ENCODE measurements at regions not wholly inside any gene's neighbourhood (a gene's known extent, or its start where the extent isn't known, plus 50 kb on each side); places are given as distances from the start of the nearest gene placed in this dataset.

DNA sequence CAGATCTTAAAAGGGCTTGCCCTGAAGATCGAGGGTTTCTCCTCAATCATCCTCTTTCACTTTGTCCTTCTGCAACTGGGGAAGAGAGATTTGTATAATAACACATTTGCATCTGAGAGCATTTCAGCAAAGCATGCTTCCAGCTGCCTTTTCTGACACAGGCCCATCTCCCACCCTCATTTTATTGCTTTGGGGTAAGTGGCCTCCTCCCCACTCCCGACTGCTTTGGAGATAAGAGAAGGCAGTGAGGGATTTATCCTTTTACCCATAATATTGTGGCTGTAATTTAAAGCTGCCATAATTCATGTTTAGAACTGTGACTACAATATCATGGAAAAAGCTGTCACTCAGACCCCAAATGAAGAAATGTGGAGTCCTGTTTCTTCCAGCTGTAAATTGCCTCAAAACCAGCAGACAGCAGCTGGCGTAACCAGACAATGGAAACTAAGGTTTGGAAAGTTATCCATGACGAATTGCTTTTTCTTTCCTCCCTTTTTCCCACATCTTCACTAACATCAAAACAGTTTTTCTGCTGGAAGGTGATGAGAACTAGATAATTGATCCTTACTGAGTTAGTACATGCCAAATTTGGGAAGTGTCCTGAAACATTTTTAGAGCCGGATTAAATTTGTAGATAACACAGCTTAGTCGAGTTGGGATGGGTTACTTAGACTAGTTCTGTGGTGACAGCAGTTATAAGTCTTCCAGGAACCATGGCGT is 104.2 kb upstream of the PFN2 start:
- TF ChIP-seq, protein P1, sequence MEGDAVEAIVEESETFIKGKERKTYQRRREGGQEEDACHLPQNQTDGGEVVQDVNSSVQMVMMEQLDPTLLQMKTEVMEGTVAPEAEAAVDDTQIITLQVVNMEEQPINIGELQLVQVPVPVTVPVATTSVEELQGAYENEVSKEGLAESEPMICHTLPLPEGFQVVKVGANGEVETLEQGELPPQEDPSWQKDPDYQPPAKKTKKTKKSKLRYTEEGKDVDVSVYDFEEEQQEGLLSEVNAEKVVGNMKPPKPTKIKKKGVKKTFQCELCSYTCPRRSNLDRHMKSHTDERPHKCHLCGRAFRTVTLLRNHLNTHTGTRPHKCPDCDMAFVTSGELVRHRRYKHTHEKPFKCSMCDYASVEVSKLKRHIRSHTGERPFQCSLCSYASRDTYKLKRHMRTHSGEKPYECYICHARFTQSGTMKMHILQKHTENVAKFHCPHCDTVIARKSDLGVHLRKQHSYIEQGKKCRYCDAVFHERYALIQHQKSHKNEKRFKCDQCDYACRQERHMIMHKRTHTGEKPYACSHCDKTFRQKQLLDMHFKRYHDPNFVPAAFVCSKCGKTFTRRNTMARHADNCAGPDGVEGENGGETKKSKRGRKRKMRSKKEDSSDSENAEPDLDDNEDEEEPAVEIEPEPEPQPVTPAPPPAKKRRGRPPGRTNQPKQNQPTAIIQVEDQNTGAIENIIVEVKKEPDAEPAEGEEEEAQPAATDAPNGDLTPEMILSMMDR (IDR thresholded peaks at IDR 0.05; ENCODE audit: control insufficient read depth, extremely low read depth, insufficient read depth) = no peak
- no peak overlapping the region for H3K4me3 ChIP-seq (ENCODE audit: low read depth, low read length)
- DNase-seq (ENCODE audit: low read depth) = no peak

DNA sequence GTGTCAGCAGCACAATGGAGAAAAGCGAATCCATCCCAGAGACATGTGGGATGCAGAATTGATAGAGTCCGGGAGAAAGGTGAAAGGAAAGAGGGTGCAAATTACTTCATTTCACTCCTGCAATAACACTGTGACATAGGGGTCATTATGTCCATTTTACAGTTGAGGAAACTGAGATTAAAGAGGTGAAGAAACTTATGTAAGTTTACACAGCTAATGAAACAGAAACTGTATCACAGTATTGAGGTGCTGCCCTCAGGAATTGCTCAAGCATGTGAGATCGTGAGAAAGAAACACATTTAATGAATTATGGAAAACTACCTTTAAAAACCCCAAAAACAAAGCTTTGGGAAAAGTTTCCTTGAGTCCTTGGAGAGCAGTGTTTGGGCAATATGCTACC is 103.6 kb upstream of the PFN2 start:
- TF ChIP-seq, protein P1 (IDR thresholded peaks at IDR 0.05; ENCODE audit: control insufficient read depth, extremely low read depth, insufficient read depth) = no peak
- H3K4me3 ChIP-seq (ENCODE audit: low read depth, low read length) = no peak overlapping the region

DNA sequence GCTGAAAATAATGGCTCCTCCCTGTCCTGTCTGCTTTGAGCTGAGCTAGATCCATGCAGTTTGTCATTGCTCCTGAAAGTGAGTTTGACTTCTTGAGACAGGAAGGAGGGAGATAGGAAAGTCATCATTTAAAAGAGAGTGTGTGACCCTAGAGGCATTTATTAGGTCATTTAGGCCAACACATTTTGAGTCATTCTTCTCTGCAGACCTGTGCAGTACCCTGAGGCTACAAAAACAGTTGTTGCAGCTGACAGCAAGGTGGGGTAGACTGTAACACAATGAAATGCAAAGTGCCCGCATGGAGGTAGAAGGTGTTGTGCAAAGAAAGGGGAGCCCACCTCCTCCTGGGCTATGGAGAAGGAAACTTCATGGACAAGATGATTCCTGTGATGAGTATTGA is 102.8 kb upstream of the PFN2 start:
- no peak for DNase-seq (ENCODE audit: low read depth)
- H3K4me3 ChIP-seq (ENCODE audit: low read depth, low read length) = no peak overlapping the region
- TF ChIP-seq, protein P1 (IDR thresholded peaks at IDR 0.05; ENCODE audit: control insufficient read depth, extremely low read depth, insufficient read depth) = no peak

More for the DNA sequence above, 103.6 kb upstream of the PFN2 start:
- DNase-seq (ENCODE audit: low read depth) = no peak

DNA sequence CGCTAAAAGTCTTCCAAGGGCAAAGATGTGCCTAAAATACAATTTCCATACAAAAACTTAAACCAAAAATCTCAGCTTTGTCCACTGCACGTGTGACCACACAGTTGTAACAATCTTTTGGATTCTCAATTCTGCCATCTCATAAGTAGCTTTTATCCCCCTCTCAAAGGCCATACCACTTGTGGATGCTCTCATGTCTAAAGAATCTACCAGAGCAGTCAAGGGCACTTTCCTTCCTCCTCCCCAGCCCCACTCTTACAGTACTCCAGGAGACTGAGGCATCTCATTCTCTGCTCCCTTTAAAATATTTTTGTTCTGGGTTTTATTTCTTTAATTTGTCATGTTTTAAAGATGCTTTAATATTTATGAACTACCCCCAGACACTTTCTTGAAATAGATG is 102.3 kb upstream of the PFN2 start:
- no peak for DNase-seq (ENCODE audit: low read depth)
- H3K4me3 ChIP-seq (ENCODE audit: low read depth, low read length) = no peak overlapping the region
- TF ChIP-seq, protein P1 (IDR thresholded peaks at IDR 0.05; ENCODE audit: control insufficient read depth, extremely low read depth, insufficient read depth) = no peak

DNA sequence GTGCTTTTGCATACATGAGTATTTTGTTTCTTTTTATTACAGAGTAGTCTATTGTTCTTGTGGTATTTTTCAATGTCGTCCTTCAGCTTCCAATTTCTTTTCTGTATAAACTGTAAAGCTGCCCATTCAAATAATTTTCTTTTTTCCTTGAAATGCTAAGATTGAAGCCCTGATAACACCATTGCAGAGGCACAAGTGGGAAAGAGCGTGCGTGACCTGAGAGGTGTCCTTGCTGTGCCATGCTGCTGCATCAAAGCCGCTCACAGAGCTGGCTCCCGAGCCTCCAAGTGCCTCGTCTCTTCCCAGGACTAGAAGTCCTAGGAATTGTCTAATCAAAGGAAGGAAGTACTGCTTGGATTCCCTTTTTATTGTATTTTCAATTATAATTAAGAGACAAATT is 101.9 kb upstream of the PFN2 start:
- TF ChIP-seq, protein P1 (IDR thresholded peaks at IDR 0.05; ENCODE audit: control insufficient read depth, extremely low read depth, insufficient read depth) = no peak
- no peak for DNase-seq (ENCODE audit: low read depth)

DNA sequence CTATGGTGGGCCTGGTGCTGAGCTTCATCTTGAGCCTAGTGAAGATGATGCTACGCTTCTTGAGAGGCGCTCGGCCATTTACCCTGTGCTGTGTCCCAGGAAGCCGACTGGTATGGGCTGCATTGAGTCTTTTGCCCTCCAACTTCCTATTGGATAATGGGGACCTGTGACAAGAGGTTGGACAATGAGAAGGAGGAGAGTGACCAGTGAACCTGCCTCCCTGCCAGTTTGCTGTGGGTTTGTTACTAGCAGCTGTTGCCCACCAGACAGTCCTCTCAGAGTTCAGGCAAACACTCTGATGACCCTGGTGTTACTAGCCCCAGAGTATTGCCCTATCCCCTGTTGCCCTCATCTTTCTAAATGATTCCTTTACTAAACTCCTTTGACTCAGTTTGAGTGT is 99.6 kb upstream of the PFN2 start:
- DNase-seq (ENCODE audit: low read depth) = no peak
- H3K4me3 ChIP-seq (ENCODE audit: low read depth, low read length) = no peak overlapping the region
- TF ChIP-seq, protein P1 (IDR thresholded peaks at IDR 0.05; ENCODE audit: control insufficient read depth, extremely low read depth, insufficient read depth) = no peak

More for the DNA sequence above, 101.9 kb upstream of the PFN2 start:
- H3K4me3 ChIP-seq (ENCODE audit: low read depth, low read length) = no peak overlapping the region

DNA sequence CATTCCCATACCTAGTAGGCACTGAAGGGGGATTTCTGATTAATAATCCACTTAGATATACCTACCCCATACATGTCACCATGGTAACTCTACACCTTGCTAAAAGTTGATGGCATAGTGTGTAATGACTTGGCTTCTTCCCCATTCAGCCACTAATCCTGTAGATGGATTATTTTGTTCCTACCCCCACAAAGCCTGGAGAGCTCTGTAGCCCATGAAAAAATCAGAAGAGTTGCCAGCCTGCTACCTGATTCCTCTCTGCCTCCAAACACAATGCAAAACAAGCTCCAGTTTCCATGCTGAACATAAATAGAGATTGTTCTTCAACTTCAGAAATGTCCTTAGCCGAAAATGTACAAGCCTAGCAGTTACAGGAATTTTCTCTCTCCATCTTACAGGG is 98.9 kb upstream of the PFN2 start:
- no peak overlapping the region for H3K4me3 ChIP-seq (ENCODE audit: low read depth, low read length)
- DNase-seq (ENCODE audit: low read depth) = no peak
- TF ChIP-seq, protein P1 (IDR thresholded peaks at IDR 0.05; ENCODE audit: control insufficient read depth, extremely low read depth, insufficient read depth) = no peak

All from LNCaP clone FGC (cell line).